ENCODE measurements at regions not wholly inside any gene's neighbourhood (a gene's known extent, or its start where the extent isn't known, plus 50 kb on each side); places are given as distances from the start of the nearest gene placed in this dataset.
"Not testable (repeated sequence)": the region's sequence is repeated elsewhere in the genome, so short reads cannot be mapped to it uniquely, and the experiment has no call there.

GRCh38 chr12:87344699-87345098, 684.5 kb downstream of the C12orf50 start:
- Histone ChIP-seq H3K27ac (ENCODE audit: low read length) (no peak overlapping the region), H3K9me3 (ENCODE audit: control insufficient read depth in 2 of 2, low read length in 2 of 2) (no peaks in the 10 kb centered on the region), H3K27me3 (ENCODE audit: control insufficient read depth in 1 of 2, insufficient read depth in 2 of 2, low read length in 2 of 2) (no peaks in the 10 kb centered on the region), H3K36me3 (ENCODE audit: control insufficient read depth in 2 of 2, insufficient read depth in 2 of 2, low read length in 2 of 2) (no peaks in the 10 kb centered on the region), H3K4me1 (ENCODE audit: control insufficient read depth, insufficient read depth, low read length) (no peaks in the 10 kb centered on the region), H3K9ac (ENCODE audit: low read length in 2 of 2) (no peak overlapping the region), H3K4me3 (ENCODE audit: low read length in 2 of 2) (no peak overlapping the region)

- no peak overlapping the region for H3K9ac ChIP-seq (ENCODE audit: low read length in 2 of 2)
- no peaks in the 10 kb centered on the region for H3K9me3 ChIP-seq (ENCODE audit: control insufficient read depth in 2 of 2, low read length in 2 of 2)
- no peaks in the 10 kb centered on the region for H3K36me3 ChIP-seq (ENCODE audit: control insufficient read depth in 2 of 2, insufficient read depth in 2 of 2, low read length in 2 of 2)
- no peak overlapping the region for H3K4me3 ChIP-seq (ENCODE audit: low read length in 2 of 2)
- no peaks in the 10 kb centered on the region for H3K4me1 ChIP-seq (ENCODE audit: control insufficient read depth, insufficient read depth, low read length)
- no peaks in the 10 kb centered on the region for H3K27me3 ChIP-seq (ENCODE audit: control insufficient read depth in 1 of 2, insufficient read depth in 2 of 2, low read length in 2 of 2)
- H3K27ac ChIP-seq (ENCODE audit: low read length) = no peak overlapping the region
Measured at GRCh38 chr12:87338681-87339080, 690.5 kb downstream of the C12orf50 start.

- Histone ChIP-seq H3K4me1 (ENCODE audit: control insufficient read depth, insufficient read depth, low read length) (no peaks in the 10 kb centered on the region), H3K27me3 (ENCODE audit: control insufficient read depth in 1 of 2, insufficient read depth in 2 of 2, low read length in 2 of 2) (no peaks in the 10 kb centered on the region), H3K9me3 (ENCODE audit: control insufficient read depth in 2 of 2, low read length in 2 of 2) (no peaks in the 10 kb centered on the region), H3K36me3 (ENCODE audit: control insufficient read depth in 2 of 2, insufficient read depth in 2 of 2, low read length in 2 of 2) (no peaks in the 10 kb centered on the region), H3K4me3 (ENCODE audit: low read length in 2 of 2) (no peak overlapping the region), H3K27ac (ENCODE audit: low read length) (no peak overlapping the region), H3K9ac (ENCODE audit: low read length in 2 of 2) (no peak overlapping the region)
Measured at GRCh38 chr12:87336814-87337336, 692.3 kb downstream of the C12orf50 start.

GRCh38 chr12:87332987-87333726, 696.0 kb downstream of the C12orf50 start:
- no peaks in the 10 kb centered on the region for H3K9me3 ChIP-seq (ENCODE audit: control insufficient read depth in 2 of 2, low read length in 2 of 2)

GRCh38 chr12:87330071-87330555, 699.1 kb downstream of the C12orf50 start:
- H3K4me1 ChIP-seq (ENCODE audit: control insufficient read depth, insufficient read depth, low read length); H3K27ac ChIP-seq (ENCODE audit: low read length); H3K4me3 ChIP-seq (ENCODE audit: low read length in 2 of 2); H3K9ac ChIP-seq (ENCODE audit: low read length in 2 of 2); H3K36me3 ChIP-seq (ENCODE audit: control insufficient read depth in 2 of 2, insufficient read depth in 2 of 2, low read length in 2 of 2); H3K27me3 ChIP-seq (ENCODE audit: control insufficient read depth in 1 of 2, insufficient read depth in 2 of 2, low read length in 2 of 2); H3K9me3 ChIP-seq (ENCODE audit: control insufficient read depth in 2 of 2, low read length in 2 of 2): not testable (repeated sequence)

More at GRCh38 chr12:87332987-87333726, 696.0 kb downstream of the C12orf50 start:
- Histone ChIP-seq H3K9ac (ENCODE audit: low read length in 2 of 2) (no peak overlapping the region), H3K4me1 (ENCODE audit: control insufficient read depth, insufficient read depth, low read length) (no peaks in the 10 kb centered on the region), H3K4me3 (ENCODE audit: low read length in 2 of 2) (no peak overlapping the region), H3K27me3 (ENCODE audit: control insufficient read depth in 1 of 2, insufficient read depth in 2 of 2, low read length in 2 of 2) (no peaks in the 10 kb centered on the region), H3K27ac (ENCODE audit: low read length) (no peak overlapping the region), H3K36me3 (ENCODE audit: control insufficient read depth in 2 of 2, insufficient read depth in 2 of 2, low read length in 2 of 2) (no peaks in the 10 kb centered on the region)

GRCh38 chr12:87329076-87329863, 699.9 kb downstream of the C12orf50 start:
- no peak overlapping the region for H3K4me3 ChIP-seq (ENCODE audit: low read length in 2 of 2)
- H3K9ac ChIP-seq (ENCODE audit: low read length in 2 of 2) = no peak overlapping the region
- H3K4me1 ChIP-seq (ENCODE audit: control insufficient read depth, insufficient read depth, low read length) = no peaks in the 10 kb centered on the region
- H3K27me3 ChIP-seq (ENCODE audit: control insufficient read depth in 1 of 2, insufficient read depth in 2 of 2, low read length in 2 of 2) = no peaks in the 10 kb centered on the region
- H3K27ac ChIP-seq (ENCODE audit: low read length) = no peak overlapping the region
- H3K36me3 ChIP-seq (ENCODE audit: control insufficient read depth in 2 of 2, insufficient read depth in 2 of 2, low read length in 2 of 2) = no peaks in the 10 kb centered on the region
- H3K9me3 ChIP-seq (ENCODE audit: control insufficient read depth in 2 of 2, low read length in 2 of 2) = no peaks in the 10 kb centered on the region

GRCh38 chr12:87323369-87323768, 705.8 kb downstream of the C12orf50 start:
- H3K9me3 ChIP-seq (ENCODE audit: control insufficient read depth in 2 of 2, low read length in 2 of 2) = no peaks in the 10 kb centered on the region
- no peak overlapping the region for H3K27ac ChIP-seq (ENCODE audit: low read length)
- no peaks in the 10 kb centered on the region for H3K36me3 ChIP-seq (ENCODE audit: control insufficient read depth in 2 of 2, insufficient read depth in 2 of 2, low read length in 2 of 2)
- H3K27me3 ChIP-seq (ENCODE audit: control insufficient read depth in 1 of 2, insufficient read depth in 2 of 2, low read length in 2 of 2) = no peaks in the 10 kb centered on the region
- H3K4me1 ChIP-seq (ENCODE audit: control insufficient read depth, insufficient read depth, low read length) = no peaks in the 10 kb centered on the region
- H3K9ac ChIP-seq (ENCODE audit: low read length in 2 of 2) = no peak overlapping the region
- H3K4me3 ChIP-seq (ENCODE audit: low read length in 2 of 2) = no peak overlapping the region

- no peak overlapping the region for H3K9ac ChIP-seq (ENCODE audit: low read length in 2 of 2)
- no peak overlapping the region for H3K4me3 ChIP-seq (ENCODE audit: low read length in 2 of 2)
- H3K36me3 ChIP-seq (ENCODE audit: control insufficient read depth in 2 of 2, insufficient read depth in 2 of 2, low read length in 2 of 2) = no peaks in the 10 kb centered on the region
- no peaks in the 10 kb centered on the region for H3K4me1 ChIP-seq (ENCODE audit: control insufficient read depth, insufficient read depth, low read length)
- H3K27me3 ChIP-seq (ENCODE audit: control insufficient read depth in 1 of 2, insufficient read depth in 2 of 2, low read length in 2 of 2) = no peaks in the 10 kb centered on the region
- no peak overlapping the region for H3K27ac ChIP-seq (ENCODE audit: low read length)
- no peaks in the 10 kb centered on the region for H3K9me3 ChIP-seq (ENCODE audit: control insufficient read depth in 2 of 2, low read length in 2 of 2)
Measured at GRCh38 chr12:87320724-87321123, 708.5 kb downstream of the C12orf50 start.

- Histone ChIP-seq H3K9me3 (ENCODE audit: control insufficient read depth in 2 of 2, low read length in 2 of 2) (no peaks in the 10 kb centered on the region), H3K27me3 (ENCODE audit: control insufficient read depth in 1 of 2, insufficient read depth in 2 of 2, low read length in 2 of 2) (no peaks in the 10 kb centered on the region), H3K4me1 (ENCODE audit: control insufficient read depth, insufficient read depth, low read length) (no peaks in the 10 kb centered on the region)
Measured at GRCh38 chr12:87317302-87317701, 711.9 kb downstream of the C12orf50 start.

GRCh38 chr12:87311206-87311605, 718.0 kb downstream of the C12orf50 start:
- H3K27ac ChIP-seq (ENCODE audit: low read length) = no peak overlapping the region

More at GRCh38 chr12:87317302-87317701, 711.9 kb downstream of the C12orf50 start:
- H3K36me3 ChIP-seq (ENCODE audit: control insufficient read depth in 2 of 2, insufficient read depth in 2 of 2, low read length in 2 of 2) = no peaks in the 10 kb centered on the region
- no peak overlapping the region for H3K4me3 ChIP-seq (ENCODE audit: low read length in 2 of 2)
- no peak overlapping the region for H3K27ac ChIP-seq (ENCODE audit: low read length)
- no peak overlapping the region for H3K9ac ChIP-seq (ENCODE audit: low read length in 2 of 2)

More at GRCh38 chr12:87311206-87311605, 718.0 kb downstream of the C12orf50 start:
- Histone ChIP-seq H3K9me3 (ENCODE audit: control insufficient read depth in 2 of 2, low read length in 2 of 2) (no peaks in the 10 kb centered on the region), H3K27me3 (ENCODE audit: control insufficient read depth in 1 of 2, insufficient read depth in 2 of 2, low read length in 2 of 2) (no peaks in the 10 kb centered on the region), H3K4me1 (ENCODE audit: control insufficient read depth, insufficient read depth, low read length) (no peaks in the 10 kb centered on the region), H3K36me3 (ENCODE audit: control insufficient read depth in 2 of 2, insufficient read depth in 2 of 2, low read length in 2 of 2) (no peaks in the 10 kb centered on the region), H3K4me3 (ENCODE audit: low read length in 2 of 2) (no peak overlapping the region), H3K9ac (ENCODE audit: low read length in 2 of 2) (no peak overlapping the region)

All from stomach smooth muscle (tissue), 2 donors.